BE2C (cell line): ENCODE measurements at regions not wholly inside any gene's neighbourhood (a gene's known extent, or its start where the extent isn't known, plus 50 kb on each side); places are given as distances from the start of the nearest gene placed in this dataset.
A peak's percentile ranks its signal among the peaks of the same experiment; 100 is the strongest.

ENCODE experiments used
- DNase-seq: peaks from one replicate; pipeline ENCODE4 v3.0.0-alpha.2; 2020
- H3K27me3 ChIP-seq: fragments of 250-450 bp; sonication (Bioruptor Pico); 2 replicates; pipeline ENCODE4 v1.5.1; 2020; ENCODE audit warnings: mild to moderate bottlenecking
- H3K36me3 ChIP-seq: fragments of 250-450 bp; sonication (Bioruptor Pico); 2 replicates; pipeline ENCODE4 v1.5.1; 2020; ENCODE audit warnings: mild to moderate bottlenecking
- H3K4me1 ChIP-seq: fragments of 250-450 bp; sonication (Bioruptor Pico); 2 replicates; pipeline ENCODE4 v1.5.1; 2020
- H3K4me3 ChIP-seq: 2 replicates; pipeline ENCODE4 v1.5.1; 2011; ENCODE audit warnings: low read depth, low read length
- H3K9me3 ChIP-seq: fragments of 250-450 bp; sonication (Bioruptor Pico); 2 replicates; pipeline ENCODE4 v1.5.1; 2020
- TF ChIP-seq, protein P1 (sequence below): IDR thresholded peaks from 2 replicates; pipeline ENCODE4 v1.5.1; 2012; ENCODE audit warnings: mild to moderate bottlenecking, low read depth, low read length

DNA sequence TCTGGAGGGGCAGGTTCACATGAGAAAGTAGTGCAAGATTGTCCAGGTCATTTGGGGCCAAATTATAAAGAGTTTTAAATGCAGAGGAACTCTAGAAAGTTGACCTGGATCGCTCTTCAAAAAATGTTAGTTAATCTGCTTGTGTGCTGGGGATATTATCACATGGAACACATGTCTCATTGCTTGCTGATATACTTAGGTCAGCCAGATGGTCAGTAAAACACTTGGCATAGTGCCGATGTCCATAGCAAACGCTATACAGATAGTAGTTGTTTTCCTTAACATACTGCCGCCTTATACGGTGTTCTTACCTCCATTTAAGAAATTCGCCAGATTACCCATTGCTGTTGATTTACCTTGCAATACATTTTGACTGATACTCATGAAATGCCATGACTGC, 103.4 kb upstream of the CWC22 start:
- Histone ChIP-seq H3K9me3 (no peaks in the 10 kb centered on the region), H3K4me1 (no peaks in the 10 kb centered on the region), H3K36me3 (no peaks in the 10 kb centered on the region), H3K4me3 (no peak overlapping the region), H3K27me3 (no peaks in the 10 kb centered on the region)
- TF ChIP-seq, protein P1, sequence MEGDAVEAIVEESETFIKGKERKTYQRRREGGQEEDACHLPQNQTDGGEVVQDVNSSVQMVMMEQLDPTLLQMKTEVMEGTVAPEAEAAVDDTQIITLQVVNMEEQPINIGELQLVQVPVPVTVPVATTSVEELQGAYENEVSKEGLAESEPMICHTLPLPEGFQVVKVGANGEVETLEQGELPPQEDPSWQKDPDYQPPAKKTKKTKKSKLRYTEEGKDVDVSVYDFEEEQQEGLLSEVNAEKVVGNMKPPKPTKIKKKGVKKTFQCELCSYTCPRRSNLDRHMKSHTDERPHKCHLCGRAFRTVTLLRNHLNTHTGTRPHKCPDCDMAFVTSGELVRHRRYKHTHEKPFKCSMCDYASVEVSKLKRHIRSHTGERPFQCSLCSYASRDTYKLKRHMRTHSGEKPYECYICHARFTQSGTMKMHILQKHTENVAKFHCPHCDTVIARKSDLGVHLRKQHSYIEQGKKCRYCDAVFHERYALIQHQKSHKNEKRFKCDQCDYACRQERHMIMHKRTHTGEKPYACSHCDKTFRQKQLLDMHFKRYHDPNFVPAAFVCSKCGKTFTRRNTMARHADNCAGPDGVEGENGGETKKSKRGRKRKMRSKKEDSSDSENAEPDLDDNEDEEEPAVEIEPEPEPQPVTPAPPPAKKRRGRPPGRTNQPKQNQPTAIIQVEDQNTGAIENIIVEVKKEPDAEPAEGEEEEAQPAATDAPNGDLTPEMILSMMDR, result no peak
- no peak for DNase-seq

GRCh38 chr2:180101846-180102245, 94.7 kb upstream of the CWC22 start:
- no peak for DNase-seq
- Histone ChIP-seq H3K9me3 (no peaks in the 10 kb centered on the region), H3K27me3 (no peaks in the 10 kb centered on the region), H3K4me3 (no peak overlapping the region), H3K36me3 (no peaks in the 10 kb centered on the region), H3K4me1 (no peaks in the 10 kb centered on the region)
- TF ChIP-seq, protein P1, result no peak

DNA sequence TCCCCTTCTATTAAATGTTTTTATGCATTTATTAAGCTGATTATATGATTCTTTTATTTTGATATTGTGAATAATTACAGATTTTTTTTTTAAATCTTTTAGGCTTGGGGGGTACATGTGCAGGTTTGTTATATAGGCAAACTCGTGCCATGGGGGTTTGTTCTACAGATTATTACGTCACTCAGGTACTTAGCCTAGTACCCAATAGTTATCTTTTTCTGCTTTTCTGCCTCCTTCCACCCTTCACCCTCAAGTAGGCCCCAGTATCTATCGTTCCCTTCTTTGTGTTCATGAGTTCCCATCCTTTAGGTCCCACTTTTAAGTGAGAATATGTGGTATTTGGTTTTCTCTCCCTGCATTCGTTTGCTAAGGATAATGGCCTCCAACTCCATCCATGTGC, 92.2 kb upstream of the CWC22 start:
- Histone ChIP-seq H3K9me3 (no peaks in the 10 kb centered on the region), H3K4me3 (no peak overlapping the region), H3K27me3 (no peaks in the 10 kb centered on the region), H3K4me1 (no peaks in the 10 kb centered on the region), H3K36me3 (no peaks in the 10 kb centered on the region)
- no peak for DNase-seq
- TF ChIP-seq, protein P1, result no peak

DNA sequence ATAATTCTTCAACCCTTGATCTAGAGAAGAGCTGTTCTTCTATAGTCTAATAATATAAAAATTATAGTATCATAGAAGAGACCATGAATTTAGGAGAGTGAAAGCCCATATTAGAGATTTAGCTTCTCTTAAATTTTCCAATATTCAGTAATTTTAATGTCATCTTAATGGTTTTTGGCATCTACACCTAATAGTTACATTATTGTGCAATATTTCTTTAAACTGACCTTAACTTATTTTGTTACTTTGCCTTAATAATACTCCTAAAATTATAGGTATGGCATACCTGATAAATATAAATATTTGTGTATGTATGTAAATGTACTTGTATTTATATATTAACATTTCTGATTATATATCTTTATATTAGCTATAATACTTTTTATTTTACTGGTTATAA, 78.0 kb upstream of the CWC22 start:
- Histone ChIP-seq H3K9me3 (no peaks in the 10 kb centered on the region), H3K4me1 (no peaks in the 10 kb centered on the region), H3K27me3 (no peaks in the 10 kb centered on the region), H3K36me3 (no peaks in the 10 kb centered on the region), H3K4me3 (no peak overlapping the region)
- TF ChIP-seq, protein P1, result no peak
- DNase-seq, result no peak

DNA sequence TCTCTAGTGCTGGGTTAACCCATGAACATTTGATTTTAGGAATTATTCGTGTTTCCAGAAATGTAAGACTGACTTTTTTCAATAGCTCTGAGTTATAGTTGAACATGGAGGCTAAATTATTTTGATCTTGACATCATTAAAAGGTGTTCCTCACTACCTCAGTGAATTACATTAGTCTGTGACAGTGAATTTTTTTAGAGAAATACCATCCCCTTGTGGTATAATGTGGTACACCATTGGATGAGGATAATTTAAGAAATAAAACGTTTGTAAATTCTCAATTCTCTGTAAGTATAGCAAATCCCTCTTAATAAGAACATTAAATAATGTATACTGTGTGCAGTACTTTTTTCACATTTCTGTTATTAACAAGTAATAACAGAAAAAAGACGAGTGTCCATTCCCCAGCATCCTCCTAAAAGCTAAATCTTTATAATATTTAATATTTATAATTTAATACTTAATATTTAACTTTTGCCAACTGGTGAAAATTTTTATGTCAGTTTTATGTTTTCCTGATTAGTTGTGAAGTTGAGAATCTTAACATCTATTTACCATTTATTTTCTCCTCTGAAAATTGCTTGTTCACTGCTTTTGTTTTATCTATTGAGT, 70.3 kb upstream of the CWC22 start:
- Histone ChIP-seq H3K4me1 (no peaks in the 10 kb centered on the region), H3K9me3 (no peaks in the 10 kb centered on the region), H3K4me3 (no peak overlapping the region), H3K36me3 (no peaks in the 10 kb centered on the region), H3K27me3 (no peaks in the 10 kb centered on the region)
- DNase-seq, result no peak
- TF ChIP-seq, protein P1, result peak; percentile 40; the same call in 1 of the 2 replicates

- Histone ChIP-seq H3K4me1 (no peaks in the 10 kb centered on the region), H3K9me3 (no peaks in the 10 kb centered on the region), H3K27me3 (no peaks in the 10 kb centered on the region), H3K4me3 (no peak overlapping the region), H3K36me3 (no peaks in the 10 kb centered on the region)
- no peak for DNase-seq
- TF ChIP-seq, protein P1, result no peak
Measured at GRCh38 chr2:180075870-180076269, 68.8 kb upstream of the CWC22 start.
